GM23338 (cell line): ENCODE measurements at regions not wholly inside any gene's neighbourhood (a gene's known extent, or its start where the extent isn't known, plus 50 kb on each side); places are given as distances from the start of the nearest gene placed in this dataset.

ENCODE experiments used
- ATAC-seq: fragments of 200-7000 bp; cut with Tn5 transposase; 3 replicates; pipeline ENCODE4 v1.9.1; 2020
- DNase-seq: peaks from one replicate; pipeline ENCODE4 v3.0.0-alpha.2; 2015; ENCODE audit warnings: low spot score
- H2AFZ ChIP-seq: fragments of 200-600 bp; sonication (generic); 2 replicates; pipeline ENCODE4 v1.8.0; 2016; ENCODE audit warnings: antibody characterized with exemption, mild to moderate bottlenecking, moderate library complexity
- H3F3A ChIP-seq: fragments of 200-600 bp; sonication (generic); replicated peaks from 2 replicates; pipeline ENCODE4 v1.8.0; 2017; ENCODE audit warnings: antibody characterized with exemption, mixed run types, low read depth
- H3K27ac ChIP-seq: fragments of 200-600 bp; sonication (generic); 2 replicates; pipeline ENCODE4 v1.6.1; 2016; ENCODE audit warnings: low read depth
- H3K27me3 ChIP-seq: fragments of 200-600 bp; sonication (generic); 2 replicates; pipeline ENCODE4 v1.8.0; 2016; ENCODE audit warnings: mild to moderate bottlenecking, mixed run types, moderate library complexity; ENCODE audit not compliant: insufficient read depth
- H3K36me3 ChIP-seq: fragments of 200-600 bp; sonication (generic); 2 replicates; pipeline ENCODE4 v1.8.0; 2016; ENCODE audit warnings: mild to moderate bottlenecking; ENCODE audit not compliant: insufficient read depth
- H3K4me1 ChIP-seq: fragments of 200-600 bp; sonication (generic); 2 replicates; pipeline ENCODE4 v1.8.0; 2016; ENCODE audit warnings: mild to moderate bottlenecking, moderate library complexity; ENCODE audit not compliant: insufficient read depth
- H3K4me2 ChIP-seq: fragments of 200-600 bp; sonication (generic); 2 replicates; pipeline ENCODE4 v1.7.1; 2017; ENCODE audit warnings: mixed run types
- H3K4me3 ChIP-seq: fragments of 200-600 bp; sonication (generic); 2 replicates; pipeline ENCODE4 v1.6.1; 2016; ENCODE audit warnings: mixed run types
- H3K79me2 ChIP-seq: fragments of 200-600 bp; sonication (generic); replicated peaks from 2 replicates; pipeline ENCODE4 v1.8.0; 2017; ENCODE audit warnings: mild to moderate bottlenecking; ENCODE audit not compliant: insufficient read depth
- H3K9me2 ChIP-seq: fragments of 200-600 bp; sonication (generic); 2 replicates; pipeline ENCODE4 v1.8.0; 2017; ENCODE audit not compliant: insufficient read depth
- H4K20me1 ChIP-seq: fragments of 200-600 bp; sonication (generic); replicated peaks from 2 replicates; pipeline ENCODE4 v1.8.0; 2017; ENCODE audit warnings: mild to moderate bottlenecking; ENCODE audit not compliant: insufficient read depth
- H3K27ac Mint-ChIP-seq: 2 replicates; pipeline ENCODE4 v1.8.0; 2020; ENCODE audit warnings: inconsistent platforms, mild to moderate bottlenecking, moderate library complexity, mixed read lengths
- H3K27me3 Mint-ChIP-seq: 3 replicates; pipeline ENCODE4 v1.8.0; 2022; ENCODE audit warnings: low read depth, mild to moderate bottlenecking, moderate library complexity, mixed read lengths, inconsistent platforms; ENCODE audit not compliant: insufficient read depth, poor library complexity
- H3K36me3 Mint-ChIP-seq: 3 replicates; pipeline ENCODE4 v1.8.0; 2021; ENCODE audit warnings: low read depth, mild to moderate bottlenecking, inconsistent platforms, moderate library complexity, mixed read lengths
- H3K4me1 Mint-ChIP-seq: 3 replicates; pipeline ENCODE4 v1.8.0; 2020; ENCODE audit warnings: mild to moderate bottlenecking, inconsistent platforms, mixed read lengths
- H3K4me3 Mint-ChIP-seq: 3 replicates; pipeline ENCODE4 v1.8.0; 2021; ENCODE audit warnings: moderate library complexity, mild to moderate bottlenecking, inconsistent platforms, mixed read lengths
- H3K9me3 Mint-ChIP-seq: 3 replicates; pipeline ENCODE4 v1.8.0; 2020; ENCODE audit warnings: moderate library complexity, mild to moderate bottlenecking, inconsistent platforms, mixed read lengths
- EZH2 ChIP-seq: fragments of 200-600 bp; sonication (generic); IDR thresholded peaks from one replicate; pipeline ENCODE4 v1.8.0; 2017; ENCODE audit warnings: antibody characterized with exemption, mild to moderate bottlenecking, low read depth; ENCODE audit not compliant: unreplicated experiment
- EZH2phosphoT487 ChIP-seq: fragments of 200-600 bp; sonication (generic); IDR thresholded peaks from one replicate; pipeline ENCODE4 v1.8.1; 2018; ENCODE audit warnings: antibody characterized with exemption; ENCODE audit not compliant: unreplicated experiment
- NANOG ChIP-seq: IDR thresholded peaks from 2 replicates; pipeline ENCODE4 v1.6.1; 2016; ENCODE audit warnings: antibody characterized with exemption, borderline replicate concordance
- POLR2AphosphoS5 ChIP-seq: IDR thresholded peaks from 2 replicates; pipeline ENCODE4 v1.6.1; 2016; ENCODE audit warnings: antibody characterized with exemption, low read depth
- STAT1 ChIP-seq: IDR thresholded peaks from one replicate; pipeline ENCODE4 v1.6.1; 2016; ENCODE audit warnings: antibody characterized with exemption; ENCODE audit not compliant: unreplicated experiment
- ZNF114 ChIP-seq: fragments of 250-450 bp; sonication (Bioruptor Pico); IDR thresholded peaks from 2 replicates; pipeline ENCODE4 v1.5.0; 2020; ENCODE audit warnings: mild to moderate bottlenecking, moderate library complexity
- ZNF331 ChIP-seq: fragments of 250-450 bp; sonication (Bioruptor Pico); IDR thresholded peaks from 2 replicates; pipeline ENCODE4 v1.5.0; 2020; ENCODE audit warnings: low read depth, mild to moderate bottlenecking, moderate library complexity
- TF ChIP-seq, protein P1 (sequence below), 2 experiments: fragments of 200-600 bp in 1 of 2; sonication (generic) in 1 of 2; conservative IDR thresholded peaks; 2 replicates each; pipeline versions ENCODE4 v1.5.1 to v1.6.1; 2016 to 2017; ENCODE audit warnings: antibody characterized with exemption in 2 of 2, low read depth in 2 of 2, mild to moderate bottlenecking in 2 of 2, moderate library complexity in 1 of 2
- TF ChIP-seq, protein P2 (sequence below): IDR thresholded peaks from one replicate; pipeline ENCODE4 v1.6.1; 2018; ENCODE audit warnings: antibody characterized with exemption; ENCODE audit not compliant: unreplicated experiment
- TF ChIP-seq, protein P3 (sequence below): IDR thresholded peaks from 2 replicates; pipeline ENCODE4 v1.6.1; 2016; ENCODE audit warnings: antibody characterized with exemption

DNA sequence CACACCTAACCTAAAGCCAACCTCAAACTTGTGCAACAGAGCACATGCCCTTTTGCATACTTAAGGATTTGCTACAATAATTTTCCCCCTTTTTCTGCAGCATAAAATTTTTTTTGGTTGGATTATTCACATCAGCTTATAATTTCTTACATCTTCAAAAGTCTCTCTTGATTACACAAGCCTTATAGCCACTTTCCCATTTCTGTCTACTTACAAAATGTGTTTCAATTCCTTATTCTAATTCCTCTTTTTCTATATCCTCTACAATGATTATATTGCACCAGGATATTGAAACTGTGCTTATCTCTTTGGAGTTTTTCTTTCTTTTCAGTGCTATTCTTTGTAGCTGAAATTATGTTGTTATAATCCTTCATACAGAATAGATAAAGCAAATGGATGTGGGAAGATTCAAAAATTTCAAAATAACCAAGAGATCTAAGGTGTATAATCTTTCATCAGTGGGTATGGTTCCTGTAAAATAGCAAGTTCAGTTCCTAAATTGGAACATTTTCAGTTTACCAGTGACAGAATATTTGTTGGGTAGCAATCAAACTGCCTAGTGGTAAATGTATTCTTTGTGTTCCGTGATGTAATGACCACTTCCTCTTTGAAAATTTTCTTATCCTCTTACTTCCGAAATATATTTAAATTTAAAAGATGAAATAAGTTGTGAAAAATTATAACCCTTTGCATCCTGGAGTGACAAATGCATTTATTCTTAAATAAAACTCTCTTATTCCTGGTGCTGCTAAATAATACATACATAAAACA lies 386.8 kb upstream of the CHD1 start (continued):
- TF ChIP-seq, protein P1, sequence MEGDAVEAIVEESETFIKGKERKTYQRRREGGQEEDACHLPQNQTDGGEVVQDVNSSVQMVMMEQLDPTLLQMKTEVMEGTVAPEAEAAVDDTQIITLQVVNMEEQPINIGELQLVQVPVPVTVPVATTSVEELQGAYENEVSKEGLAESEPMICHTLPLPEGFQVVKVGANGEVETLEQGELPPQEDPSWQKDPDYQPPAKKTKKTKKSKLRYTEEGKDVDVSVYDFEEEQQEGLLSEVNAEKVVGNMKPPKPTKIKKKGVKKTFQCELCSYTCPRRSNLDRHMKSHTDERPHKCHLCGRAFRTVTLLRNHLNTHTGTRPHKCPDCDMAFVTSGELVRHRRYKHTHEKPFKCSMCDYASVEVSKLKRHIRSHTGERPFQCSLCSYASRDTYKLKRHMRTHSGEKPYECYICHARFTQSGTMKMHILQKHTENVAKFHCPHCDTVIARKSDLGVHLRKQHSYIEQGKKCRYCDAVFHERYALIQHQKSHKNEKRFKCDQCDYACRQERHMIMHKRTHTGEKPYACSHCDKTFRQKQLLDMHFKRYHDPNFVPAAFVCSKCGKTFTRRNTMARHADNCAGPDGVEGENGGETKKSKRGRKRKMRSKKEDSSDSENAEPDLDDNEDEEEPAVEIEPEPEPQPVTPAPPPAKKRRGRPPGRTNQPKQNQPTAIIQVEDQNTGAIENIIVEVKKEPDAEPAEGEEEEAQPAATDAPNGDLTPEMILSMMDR (conservative IDR thresholded peaks at IDR 0.05; ENCODE audit: low read depth in 2 of 2): no peak
- no peak for TF ChIP-seq NANOG
- no peak for TF ChIP-seq ZNF114 (CRISPR knock-in tag)
- TF ChIP-seq, protein P2, sequence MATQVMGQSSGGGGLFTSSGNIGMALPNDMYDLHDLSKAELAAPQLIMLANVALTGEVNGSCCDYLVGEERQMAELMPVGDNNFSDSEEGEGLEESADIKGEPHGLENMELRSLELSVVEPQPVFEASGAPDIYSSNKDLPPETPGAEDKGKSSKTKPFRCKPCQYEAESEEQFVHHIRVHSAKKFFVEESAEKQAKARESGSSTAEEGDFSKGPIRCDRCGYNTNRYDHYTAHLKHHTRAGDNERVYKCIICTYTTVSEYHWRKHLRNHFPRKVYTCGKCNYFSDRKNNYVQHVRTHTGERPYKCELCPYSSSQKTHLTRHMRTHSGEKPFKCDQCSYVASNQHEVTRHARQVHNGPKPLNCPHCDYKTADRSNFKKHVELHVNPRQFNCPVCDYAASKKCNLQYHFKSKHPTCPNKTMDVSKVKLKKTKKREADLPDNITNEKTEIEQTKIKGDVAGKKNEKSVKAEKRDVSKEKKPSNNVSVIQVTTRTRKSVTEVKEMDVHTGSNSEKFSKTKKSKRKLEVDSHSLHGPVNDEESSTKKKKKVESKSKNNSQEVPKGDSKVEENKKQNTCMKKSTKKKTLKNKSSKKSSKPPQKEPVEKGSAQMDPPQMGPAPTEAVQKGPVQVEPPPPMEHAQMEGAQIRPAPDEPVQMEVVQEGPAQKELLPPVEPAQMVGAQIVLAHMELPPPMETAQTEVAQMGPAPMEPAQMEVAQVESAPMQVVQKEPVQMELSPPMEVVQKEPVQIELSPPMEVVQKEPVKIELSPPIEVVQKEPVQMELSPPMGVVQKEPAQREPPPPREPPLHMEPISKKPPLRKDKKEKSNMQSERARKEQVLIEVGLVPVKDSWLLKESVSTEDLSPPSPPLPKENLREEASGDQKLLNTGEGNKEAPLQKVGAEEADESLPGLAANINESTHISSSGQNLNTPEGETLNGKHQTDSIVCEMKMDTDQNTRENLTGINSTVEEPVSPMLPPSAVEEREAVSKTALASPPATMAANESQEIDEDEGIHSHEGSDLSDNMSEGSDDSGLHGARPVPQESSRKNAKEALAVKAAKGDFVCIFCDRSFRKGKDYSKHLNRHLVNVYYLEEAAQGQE: no peak
- TF ChIP-seq ZNF331: no peak
- no peak for TF ChIP-seq EZH2phosphoT487
- no peak for TF ChIP-seq EZH2
- no peak for TF ChIP-seq STAT1

DNA sequence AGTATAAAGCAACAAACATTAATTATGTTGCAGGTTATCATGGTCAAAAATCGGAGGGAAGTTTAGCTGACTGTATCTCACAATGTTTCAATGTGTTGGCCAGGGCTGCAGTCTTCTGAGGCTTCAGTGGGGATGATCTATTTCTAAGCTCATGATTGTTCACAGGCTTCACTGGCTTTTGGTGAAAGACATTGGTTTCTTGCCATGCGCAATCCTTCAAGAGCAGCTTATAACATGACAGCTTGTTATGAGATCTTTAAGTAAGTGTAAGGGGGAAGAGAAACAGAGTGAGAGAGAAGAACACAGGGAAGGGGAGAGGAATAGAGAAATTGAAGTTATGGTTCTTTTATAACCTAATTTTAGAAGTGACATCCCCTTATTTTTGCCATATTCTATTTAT lies 385.9 kb upstream of the CHD1 start:
- no peaks in the 10 kb centered on the region for H3K27me3 Mint-ChIP-seq
- H3K27me3 ChIP-seq: no peaks in the 10 kb centered on the region
- TF ChIP-seq ZNF114 (CRISPR knock-in tag): no peak
- no peak for TF ChIP-seq NANOG
- TF ChIP-seq, protein P1 (conservative IDR thresholded peaks at IDR 0.05; ENCODE audit: low read depth in 2 of 2): no peak
- TF ChIP-seq, protein P2: no peak
- TF ChIP-seq, protein P3, sequence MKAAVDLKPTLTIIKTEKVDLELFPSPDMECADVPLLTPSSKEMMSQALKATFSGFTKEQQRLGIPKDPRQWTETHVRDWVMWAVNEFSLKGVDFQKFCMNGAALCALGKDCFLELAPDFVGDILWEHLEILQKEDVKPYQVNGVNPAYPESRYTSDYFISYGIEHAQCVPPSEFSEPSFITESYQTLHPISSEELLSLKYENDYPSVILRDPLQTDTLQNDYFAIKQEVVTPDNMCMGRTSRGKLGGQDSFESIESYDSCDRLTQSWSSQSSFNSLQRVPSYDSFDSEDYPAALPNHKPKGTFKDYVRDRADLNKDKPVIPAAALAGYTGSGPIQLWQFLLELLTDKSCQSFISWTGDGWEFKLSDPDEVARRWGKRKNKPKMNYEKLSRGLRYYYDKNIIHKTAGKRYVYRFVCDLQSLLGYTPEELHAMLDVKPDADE: no peak
- TF ChIP-seq STAT1: no peak
- no peak for TF ChIP-seq POLR2AphosphoS5
- no peak for TF ChIP-seq EZH2phosphoT487

More for the DNA sequence above, 385.9 kb upstream of the CHD1 start:
- Mint-ChIP-seq H3K36me3 (no peaks in the 10 kb centered on the region), H3K4me1 (no peaks in the 10 kb centered on the region), H3K4me3 (no peak overlapping the region), H3K9me3 (no peaks in the 10 kb centered on the region), H3K27ac (no peak overlapping the region)
- Histone ChIP-seq H2AFZ (no peak overlapping the region), H3K9me2 (no peaks in the 10 kb centered on the region), H3K27ac (no peak overlapping the region), H3K4me2 (no peak overlapping the region), H3K4me3 (no peak overlapping the region), H3K79me2 (no peaks in the 10 kb centered on the region), H3K4me1 (no peaks in the 10 kb centered on the region), H3F3A (no peaks in the 10 kb centered on the region), H4K20me1 (no peaks in the 10 kb centered on the region), H3K36me3 (no peaks in the 10 kb centered on the region)
- no peak for ATAC-seq
- DNase-seq: no peak
